Tibial nerve (tissue), 4 donors: ENCODE measurements at regions not wholly inside any gene's neighbourhood (a gene's known extent, or its start where the extent isn't known, plus 50 kb on each side); places are given as distances from the start of the nearest gene placed in this dataset.

Source experiments
- DNase-seq, 2 donors: peaks; one replicate each; pipeline ENCODE4 v3.0.0-alpha.2; 2019; ENCODE audit warnings: low spot score in 2 of 2
- H3K27ac ChIP-seq, 4 donors: fragments of 200-600 bp; sonication (generic) in 3 of 4; one replicate each; pipeline ENCODE4 v1.5.1; 2017 to 2019; ENCODE audit warnings: mild to moderate bottlenecking in 1 of 4
- H3K27me3 ChIP-seq, 2 donors: fragments of 200-600 bp; sonication (generic) in 1 of 2; one replicate each; pipeline versions ENCODE4 v1.5.1 to v1.6.0; 2017 to 2019
- H3K36me3 ChIP-seq, 3 donors: fragments of 200-600 bp; sonication (generic); one replicate each; pipeline ENCODE4 v1.5.1; 2018 to 2019
- H3K4me1 ChIP-seq, 4 donors: fragments of 200-600 bp; sonication (generic) in 3 of 4; one replicate each; pipeline ENCODE4 v1.5.1; 2017 to 2019
- H3K4me3 ChIP-seq, 4 donors: fragments of 200-600 bp; sonication (generic) in 3 of 4; one replicate each; pipeline ENCODE4 v1.5.1; 2017 to 2019; ENCODE audit warnings: mild to moderate bottlenecking in 1 of 4, moderate library complexity in 1 of 4
- H3K9me3 ChIP-seq, 4 donors: fragments of 200-600 bp; sonication (generic) in 3 of 4; one replicate each; pipeline ENCODE4 v1.5.1; 2017 to 2019
- EP300 ChIP-seq, 2 donors: sonication (generic); formaldehyde crosslinking; IDR thresholded peaks; one replicate each; pipeline ENCODE4 v1.6.1; 2017; ENCODE audit warnings: antibody characterized with exemption in 2 of 2, mild to moderate bottlenecking in 1 of 2
- POLR2A ChIP-seq, 2 donors: fragments of 450-650 bp; IDR thresholded peaks; one replicate each; pipeline ENCODE4 v1.6.1; 2017; ENCODE audit warnings: antibody characterized with exemption in 2 of 2, mild to moderate bottlenecking in 2 of 2, moderate library complexity in 2 of 2
- WGBS, 2 donors: methylation state at CpG; one replicate each; pipeline ENCODE4 v1.1.5; 2018; 5-methylcytosine and 5-hydroxymethylcytosine counted together
- TF ChIP-seq, protein P1 (sequence below), 5 experiments: fragments of 200-600 bp in 3 of 5; fragments of 450-650 bp in 2 of 5; sonication (generic) in 3 of 5; IDR thresholded peaks; one replicate each; pipeline ENCODE4 v1.5.1; 2016 to 2019; ENCODE audit warnings: antibody characterized with exemption in 5 of 5, mild to moderate bottlenecking in 3 of 5, moderate library complexity in 2 of 5

GRCh38 chr11:103844327-103845215 lies 191.9 kb upstream of the DDI1 start:
- DNase-seq: no peak
- no peak for TF ChIP-seq EP300 (IDR thresholded peaks at IDR 0.05)
- no peak for TF ChIP-seq POLR2A (IDR thresholded peaks at IDR 0.05)
- TF ChIP-seq, protein P1, sequence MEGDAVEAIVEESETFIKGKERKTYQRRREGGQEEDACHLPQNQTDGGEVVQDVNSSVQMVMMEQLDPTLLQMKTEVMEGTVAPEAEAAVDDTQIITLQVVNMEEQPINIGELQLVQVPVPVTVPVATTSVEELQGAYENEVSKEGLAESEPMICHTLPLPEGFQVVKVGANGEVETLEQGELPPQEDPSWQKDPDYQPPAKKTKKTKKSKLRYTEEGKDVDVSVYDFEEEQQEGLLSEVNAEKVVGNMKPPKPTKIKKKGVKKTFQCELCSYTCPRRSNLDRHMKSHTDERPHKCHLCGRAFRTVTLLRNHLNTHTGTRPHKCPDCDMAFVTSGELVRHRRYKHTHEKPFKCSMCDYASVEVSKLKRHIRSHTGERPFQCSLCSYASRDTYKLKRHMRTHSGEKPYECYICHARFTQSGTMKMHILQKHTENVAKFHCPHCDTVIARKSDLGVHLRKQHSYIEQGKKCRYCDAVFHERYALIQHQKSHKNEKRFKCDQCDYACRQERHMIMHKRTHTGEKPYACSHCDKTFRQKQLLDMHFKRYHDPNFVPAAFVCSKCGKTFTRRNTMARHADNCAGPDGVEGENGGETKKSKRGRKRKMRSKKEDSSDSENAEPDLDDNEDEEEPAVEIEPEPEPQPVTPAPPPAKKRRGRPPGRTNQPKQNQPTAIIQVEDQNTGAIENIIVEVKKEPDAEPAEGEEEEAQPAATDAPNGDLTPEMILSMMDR (IDR thresholded peaks at IDR 0.05): no peak
- H3K4me3 ChIP-seq: no peak overlapping the region
- 83 to 86% methylated on average over 7 of the region's 7 CpGs for whole genome bisulfite sequencing, 2 donors
- no peaks in the 10 kb centered on the region for H3K36me3 ChIP-seq
- no peak overlapping the region for H3K27ac ChIP-seq
- H3K4me1 ChIP-seq: peaks cover 0 to 22% (median 0%) of the 10 kb centered on the region in 4 donors
- no peaks in the 10 kb centered on the region for H3K27me3 ChIP-seq
- H3K9me3 ChIP-seq: no peaks in the 10 kb centered on the region

DNA sequence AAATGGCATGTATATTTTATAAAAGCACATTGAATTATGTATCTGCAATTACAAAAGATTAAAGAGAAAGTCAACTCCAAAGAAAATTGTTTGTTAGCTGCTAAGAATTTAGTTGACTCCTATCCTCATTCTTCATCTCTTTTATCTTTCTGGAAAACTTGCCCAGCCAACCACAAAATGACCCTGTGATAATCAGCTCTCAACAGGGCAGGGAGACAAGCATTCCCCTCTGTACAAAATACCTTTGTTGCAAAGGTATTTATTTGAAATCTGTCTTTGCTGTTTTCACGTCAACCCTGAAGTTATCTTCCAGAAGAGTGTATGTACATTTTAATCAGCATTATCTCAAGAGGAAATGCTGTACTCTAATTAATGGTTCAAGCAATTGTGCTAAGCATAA lies 191.1 kb upstream of the DDI1 start:
- Histone ChIP-seq H3K4me1 (peaks cover 0 to 28% (median 0%) of the 10 kb centered on the region in 4 donors), H3K4me3 (no peak overlapping the region), H3K27me3 (no peaks in the 10 kb centered on the region), H3K27ac (no peak overlapping the region), H3K36me3 (no peaks in the 10 kb centered on the region), H3K9me3 (no peaks in the 10 kb centered on the region)
- no peak for DNase-seq
- WGBS, 2 donors: 43 to 55% methylated on average over 1 of the region's 1 CpG
- TF ChIP-seq EP300 (IDR thresholded peaks at IDR 0.05): no peak

- Histone ChIP-seq H3K4me3 (no peak overlapping the region), H3K27me3 (no peaks in the 10 kb centered on the region), H3K4me1 (peaks cover 0 to 31% (median 0%) of the 10 kb centered on the region in 4 donors), H3K27ac (peak overlapping the region in 1 of 4 donors; percentile 61), H3K9me3 (peaks cover 0 to 2% (median 0%) of the 10 kb centered on the region in 4 donors), H3K36me3 (no peaks in the 10 kb centered on the region)
- TF ChIP-seq POLR2A (IDR thresholded peaks at IDR 0.05) (no peak), EP300 (IDR thresholded peaks at IDR 0.05) (no peak)
- TF ChIP-seq, protein P1 (IDR thresholded peaks at IDR 0.05): no peak
- WGBS, 2 donors: 78 to 79% methylated on average over 5 of the region's 5 CpGs
- DNase-seq: no peak
Observed at GRCh38 chr11:103848686-103849085, 187.8 kb upstream of the DDI1 start.

GRCh38 chr11:103849366-103849765 lies 187.1 kb upstream of the DDI1 start:
- Histone ChIP-seq H3K36me3 (no peaks in the 10 kb centered on the region), H3K9me3 (peaks cover 0 to 2% (median 0%) of the 10 kb centered on the region in 4 donors), H3K4me1 (peaks cover 0 to 31% (median 0%) of the 10 kb centered on the region in 4 donors), H3K4me3 (no peak overlapping the region), H3K27me3 (no peaks in the 10 kb centered on the region), H3K27ac (peak overlapping the region in 2 of 4 donors; percentile 15 to 61)
- DNase-seq: no peak
- TF ChIP-seq EP300 (IDR thresholded peaks at IDR 0.05): peak in 1 of 2 donors; percentile 45
- TF ChIP-seq POLR2A (IDR thresholded peaks at IDR 0.05): no peak
- WGBS, 2 donors: 43 to 46% methylated on average over 3 of the region's 3 CpGs

DNA sequence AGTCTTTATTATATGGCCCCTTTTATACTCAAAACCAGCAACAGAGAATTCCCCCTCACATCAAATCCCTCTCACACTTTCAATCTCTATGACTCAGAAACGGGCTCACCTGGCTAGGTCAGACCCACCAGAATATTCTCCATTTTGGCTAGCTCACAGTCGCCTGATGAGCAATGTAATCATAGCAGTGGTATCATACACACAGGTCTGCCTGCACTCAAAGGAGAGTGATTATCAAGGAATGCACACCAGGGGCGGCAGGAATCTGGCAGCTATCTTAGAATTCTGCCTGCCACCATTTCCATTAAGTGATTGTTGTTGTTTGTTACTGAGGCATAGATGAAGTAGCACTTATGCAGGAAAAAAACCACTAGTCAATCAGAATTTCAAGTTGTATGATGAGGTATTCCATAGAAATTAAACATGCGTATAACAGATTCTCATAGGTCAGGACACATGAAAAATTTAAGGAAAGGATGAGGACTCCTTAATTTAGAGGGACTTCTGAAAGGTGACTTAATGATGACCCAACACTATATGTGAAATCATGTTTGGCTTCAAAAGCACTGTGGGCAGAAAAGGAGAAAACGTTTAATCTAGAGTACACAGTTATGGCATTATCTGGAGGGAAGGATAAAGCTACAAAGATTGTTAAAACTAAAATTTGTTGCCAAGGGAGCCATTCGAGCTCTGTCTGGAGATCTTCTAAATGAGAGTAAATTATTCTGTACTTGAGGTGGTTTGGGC lies 185.8 kb upstream of the DDI1 start:
- Histone ChIP-seq H3K9me3 (peaks cover 0 to 2% (median 0%) of the 10 kb centered on the region in 4 donors), H3K36me3 (no peaks in the 10 kb centered on the region), H3K27ac (peak overlapping the region in 3 of 4 donors; percentile 30 to 61 (median 32)), H3K4me3 (no peak overlapping the region), H3K4me1 (peaks cover 0 to 31% (median 0%) of the 10 kb centered on the region in 4 donors), H3K27me3 (no peaks in the 10 kb centered on the region)
- no peak for DNase-seq
- TF ChIP-seq EP300 (IDR thresholded peaks at IDR 0.05) (no peak), POLR2A (IDR thresholded peaks at IDR 0.05) (no peak)
- TF ChIP-seq, protein P1 (IDR thresholded peaks at IDR 0.05): no peak
- WGBS, 2 donors: 67 to 74% methylated on average over 6 of the region's 6 CpGs
